ENCODE measurements at regions not wholly inside any gene's neighbourhood (a gene's known extent, or its start where the extent isn't known, plus 50 kb on each side); places are given as distances from the start of the nearest gene placed in this dataset.

- in situ Hi-C loops (cut with HindIII; ENCODE audit: low pct_unique_long_range_greater_than_20kb, low sequenced_read_pairs), result no loop called here
These were observed 366.5 kb downstream of the SIPA1L2 start for GRCh38 chr1:232263452-232263851.

DNA sequence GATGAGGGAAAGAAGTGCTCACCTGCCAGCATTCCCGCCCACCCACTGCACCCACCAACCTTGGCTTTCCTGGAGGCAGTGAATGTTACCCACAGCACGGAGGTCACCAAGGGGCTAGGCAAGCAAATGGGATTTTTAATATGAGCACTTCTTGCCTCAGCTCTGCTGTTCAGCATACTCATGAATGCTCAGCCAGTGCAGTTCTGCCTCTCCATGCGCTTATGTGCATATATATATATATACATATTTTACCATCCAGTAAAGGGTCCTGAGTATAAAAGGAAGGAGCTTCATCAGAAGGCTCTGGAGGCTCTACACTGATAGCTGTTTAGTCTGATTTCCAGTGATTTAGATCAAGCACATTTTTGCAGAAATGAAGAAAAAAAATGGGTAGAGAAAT lies 366.9 kb downstream of the SIPA1L2 start:
- Histone ChIP-seq H3K27me3 (ENCODE audit: control insufficient read depth, insufficient read depth, low read length) (no peaks in the 10 kb centered on the region; the same call in 1 of the 2 replicates), H3K36me3 (ENCODE audit: control insufficient read depth, insufficient read depth, low read length) (no peaks in the 10 kb centered on the region), H3K27ac (ENCODE audit: low read length) (no peak overlapping the region), H3K4me3 (ENCODE audit: low read depth in 2 of 2, low read length in 2 of 2) (no peak overlapping the region), H3K9me3 (ENCODE audit: control insufficient read depth, insufficient read depth, low read depth, low read length) (no peaks in the 10 kb centered on the region), H3K4me1 (ENCODE audit: control insufficient read depth, insufficient read depth, low read length) (no peaks in the 10 kb centered on the region)
- TF ChIP-seq SIN3A (IDR thresholded peaks at IDR 0.05; ENCODE audit: borderline replicate concordance, insufficient read depth, low read depth, low read length), result no peak
- no peak for TF ChIP-seq POLR2AphosphoS5 (IDR thresholded peaks at IDR 0.05; ENCODE audit: low read depth, low read length)
- TF ChIP-seq, protein P1, sequence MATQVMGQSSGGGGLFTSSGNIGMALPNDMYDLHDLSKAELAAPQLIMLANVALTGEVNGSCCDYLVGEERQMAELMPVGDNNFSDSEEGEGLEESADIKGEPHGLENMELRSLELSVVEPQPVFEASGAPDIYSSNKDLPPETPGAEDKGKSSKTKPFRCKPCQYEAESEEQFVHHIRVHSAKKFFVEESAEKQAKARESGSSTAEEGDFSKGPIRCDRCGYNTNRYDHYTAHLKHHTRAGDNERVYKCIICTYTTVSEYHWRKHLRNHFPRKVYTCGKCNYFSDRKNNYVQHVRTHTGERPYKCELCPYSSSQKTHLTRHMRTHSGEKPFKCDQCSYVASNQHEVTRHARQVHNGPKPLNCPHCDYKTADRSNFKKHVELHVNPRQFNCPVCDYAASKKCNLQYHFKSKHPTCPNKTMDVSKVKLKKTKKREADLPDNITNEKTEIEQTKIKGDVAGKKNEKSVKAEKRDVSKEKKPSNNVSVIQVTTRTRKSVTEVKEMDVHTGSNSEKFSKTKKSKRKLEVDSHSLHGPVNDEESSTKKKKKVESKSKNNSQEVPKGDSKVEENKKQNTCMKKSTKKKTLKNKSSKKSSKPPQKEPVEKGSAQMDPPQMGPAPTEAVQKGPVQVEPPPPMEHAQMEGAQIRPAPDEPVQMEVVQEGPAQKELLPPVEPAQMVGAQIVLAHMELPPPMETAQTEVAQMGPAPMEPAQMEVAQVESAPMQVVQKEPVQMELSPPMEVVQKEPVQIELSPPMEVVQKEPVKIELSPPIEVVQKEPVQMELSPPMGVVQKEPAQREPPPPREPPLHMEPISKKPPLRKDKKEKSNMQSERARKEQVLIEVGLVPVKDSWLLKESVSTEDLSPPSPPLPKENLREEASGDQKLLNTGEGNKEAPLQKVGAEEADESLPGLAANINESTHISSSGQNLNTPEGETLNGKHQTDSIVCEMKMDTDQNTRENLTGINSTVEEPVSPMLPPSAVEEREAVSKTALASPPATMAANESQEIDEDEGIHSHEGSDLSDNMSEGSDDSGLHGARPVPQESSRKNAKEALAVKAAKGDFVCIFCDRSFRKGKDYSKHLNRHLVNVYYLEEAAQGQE (IDR thresholded peaks at IDR 0.05; ENCODE audit: insufficient read depth in 1 of 2, low read depth in 2 of 2, low read length in 1 of 2), result no peak
- no peak for TF ChIP-seq TCF7L2 (IDR thresholded peaks at IDR 0.05; ENCODE audit: low read depth, low read length)
- TF ChIP-seq, protein P2, sequence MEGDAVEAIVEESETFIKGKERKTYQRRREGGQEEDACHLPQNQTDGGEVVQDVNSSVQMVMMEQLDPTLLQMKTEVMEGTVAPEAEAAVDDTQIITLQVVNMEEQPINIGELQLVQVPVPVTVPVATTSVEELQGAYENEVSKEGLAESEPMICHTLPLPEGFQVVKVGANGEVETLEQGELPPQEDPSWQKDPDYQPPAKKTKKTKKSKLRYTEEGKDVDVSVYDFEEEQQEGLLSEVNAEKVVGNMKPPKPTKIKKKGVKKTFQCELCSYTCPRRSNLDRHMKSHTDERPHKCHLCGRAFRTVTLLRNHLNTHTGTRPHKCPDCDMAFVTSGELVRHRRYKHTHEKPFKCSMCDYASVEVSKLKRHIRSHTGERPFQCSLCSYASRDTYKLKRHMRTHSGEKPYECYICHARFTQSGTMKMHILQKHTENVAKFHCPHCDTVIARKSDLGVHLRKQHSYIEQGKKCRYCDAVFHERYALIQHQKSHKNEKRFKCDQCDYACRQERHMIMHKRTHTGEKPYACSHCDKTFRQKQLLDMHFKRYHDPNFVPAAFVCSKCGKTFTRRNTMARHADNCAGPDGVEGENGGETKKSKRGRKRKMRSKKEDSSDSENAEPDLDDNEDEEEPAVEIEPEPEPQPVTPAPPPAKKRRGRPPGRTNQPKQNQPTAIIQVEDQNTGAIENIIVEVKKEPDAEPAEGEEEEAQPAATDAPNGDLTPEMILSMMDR (IDR thresholded peaks at IDR 0.05), result no peak
- in situ Hi-C loops (cut with HindIII; ENCODE audit: low pct_unique_long_range_greater_than_20kb, low sequenced_read_pairs) (no loop called here), intact Hi-C loops (cut with micrococcal nuclease; ENCODE audit: unreplicated experiment) (no loop called here)
- ATAC-seq (no peak), DNase-seq (ENCODE audit: low read depth, low spot score) (no peak)
- BruUV-seq (replicated peaks), result no TSS peak
- POLR2A ChIA-PET, result no interaction called here
- CTCF ChIA-PET, result no interaction called here

More at GRCh38 chr1:232263452-232263851, 366.5 kb downstream of the SIPA1L2 start:
- intact Hi-C loops (cut with micrococcal nuclease; ENCODE audit: unreplicated experiment), result no loop called here
- Histone ChIP-seq H3K27me3 (ENCODE audit: control insufficient read depth, insufficient read depth, low read length) (no peaks in the 10 kb centered on the region; the same call in 1 of the 2 replicates), H3K9me3 (ENCODE audit: control insufficient read depth, insufficient read depth, low read depth, low read length) (no peaks in the 10 kb centered on the region), H3K4me1 (ENCODE audit: control insufficient read depth, insufficient read depth, low read length) (no peaks in the 10 kb centered on the region), H3K4me3 (ENCODE audit: low read depth in 2 of 2, low read length in 2 of 2) (no peak overlapping the region), H3K36me3 (ENCODE audit: control insufficient read depth, insufficient read depth, low read length) (no peaks in the 10 kb centered on the region), H3K27ac (ENCODE audit: low read length) (no peak overlapping the region)
- BruUV-seq (replicated peaks), result no TSS peak
- ChIA-PET POLR2A (no interaction called here), CTCF (no interaction called here)
- DNase-seq (ENCODE audit: low read depth, low spot score) (no peak), ATAC-seq (no peak)
- TF ChIP-seq, protein P2 (IDR thresholded peaks at IDR 0.05), result no peak
- TF ChIP-seq, protein P1 (IDR thresholded peaks at IDR 0.05; ENCODE audit: insufficient read depth in 1 of 2, low read depth in 2 of 2, low read length in 1 of 2), result no peak
- TF ChIP-seq TCF7L2 (IDR thresholded peaks at IDR 0.05; ENCODE audit: low read depth, low read length), result no peak
- TF ChIP-seq POLR2AphosphoS5 (IDR thresholded peaks at IDR 0.05; ENCODE audit: low read depth, low read length), result no peak
- TF ChIP-seq SIN3A (IDR thresholded peaks at IDR 0.05; ENCODE audit: borderline replicate concordance, insufficient read depth, low read depth, low read length), result no peak
